ENCODE measurements at regions not wholly inside any gene's neighbourhood (a gene's known extent, or its start where the extent isn't known, plus 50 kb on each side); places are given as distances from the start of the nearest gene placed in this dataset.

DNA sequence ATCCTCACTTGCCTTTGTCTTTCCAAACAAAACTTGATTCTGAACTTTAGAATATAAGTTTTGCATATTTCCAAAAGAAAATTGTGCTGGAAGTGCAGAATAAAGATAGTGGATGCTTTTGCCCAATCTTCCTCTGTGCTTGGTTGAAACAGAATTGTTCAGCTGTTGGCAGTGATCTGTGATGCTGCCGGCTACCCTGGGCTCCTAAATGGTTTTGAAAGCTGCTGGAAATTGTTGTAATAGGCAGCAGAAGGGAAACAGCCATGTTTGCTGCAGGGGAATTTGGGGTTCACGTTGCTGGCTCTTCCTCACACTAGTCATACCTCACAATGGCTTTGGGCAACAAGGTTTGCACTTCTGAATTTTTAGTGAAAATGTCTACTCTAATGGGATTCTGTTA, 398.0 kb downstream of the RAPGEF2 start:
- TF ChIP-seq, protein P1, sequence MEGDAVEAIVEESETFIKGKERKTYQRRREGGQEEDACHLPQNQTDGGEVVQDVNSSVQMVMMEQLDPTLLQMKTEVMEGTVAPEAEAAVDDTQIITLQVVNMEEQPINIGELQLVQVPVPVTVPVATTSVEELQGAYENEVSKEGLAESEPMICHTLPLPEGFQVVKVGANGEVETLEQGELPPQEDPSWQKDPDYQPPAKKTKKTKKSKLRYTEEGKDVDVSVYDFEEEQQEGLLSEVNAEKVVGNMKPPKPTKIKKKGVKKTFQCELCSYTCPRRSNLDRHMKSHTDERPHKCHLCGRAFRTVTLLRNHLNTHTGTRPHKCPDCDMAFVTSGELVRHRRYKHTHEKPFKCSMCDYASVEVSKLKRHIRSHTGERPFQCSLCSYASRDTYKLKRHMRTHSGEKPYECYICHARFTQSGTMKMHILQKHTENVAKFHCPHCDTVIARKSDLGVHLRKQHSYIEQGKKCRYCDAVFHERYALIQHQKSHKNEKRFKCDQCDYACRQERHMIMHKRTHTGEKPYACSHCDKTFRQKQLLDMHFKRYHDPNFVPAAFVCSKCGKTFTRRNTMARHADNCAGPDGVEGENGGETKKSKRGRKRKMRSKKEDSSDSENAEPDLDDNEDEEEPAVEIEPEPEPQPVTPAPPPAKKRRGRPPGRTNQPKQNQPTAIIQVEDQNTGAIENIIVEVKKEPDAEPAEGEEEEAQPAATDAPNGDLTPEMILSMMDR (IDR thresholded peaks at IDR 0.05; ENCODE audit: borderline replicate concordance, extremely low read depth, low read length, poor library complexity, severe bottlenecking): no peak
- no peak for TF ChIP-seq EZH2 (IDR thresholded peaks at IDR 0.05; ENCODE audit: borderline replicate concordance, low read depth, low read length, severe bottlenecking)
- H2AFZ ChIP-seq (ENCODE audit: low read depth, low read length): no peak overlapping the region
- H3K4me1 ChIP-seq (ENCODE audit: insufficient read depth, low read length): no peaks in the 10 kb centered on the region
- H3K36me3 ChIP-seq (ENCODE audit: insufficient read depth, low read length): no peaks in the 10 kb centered on the region
- H3K79me2 ChIP-seq (ENCODE audit: insufficient read depth, low read length): no peaks in the 10 kb centered on the region
- no peak overlapping the region for H3K27ac ChIP-seq (ENCODE audit: low read length)
- H3K27me3 ChIP-seq (ENCODE audit: insufficient read depth, low read length, poor library complexity): no peaks in the 10 kb centered on the region
- H3K9me3 ChIP-seq (ENCODE audit: insufficient read depth, low read length, severe bottlenecking): no peaks in the 10 kb centered on the region
- H3K4me2 ChIP-seq (ENCODE audit: insufficient read depth, low read length): no peak overlapping the region
- no peak for ATAC-seq (ENCODE audit: insufficient read depth, low read depth)
- no peak for DNase-seq
- no peak overlapping the region for H3K9ac ChIP-seq (ENCODE audit: low read depth, low read length)
- no peak overlapping the region for H3K4me3 ChIP-seq (ENCODE audit: low read depth in 1 of 2, low read length in 2 of 2)
- H4K20me1 ChIP-seq (ENCODE audit: insufficient read depth, low read length): no peaks in the 10 kb centered on the region

- Histone ChIP-seq H3K4me1 (ENCODE audit: insufficient read depth, low read length) (no peaks in the 10 kb centered on the region), H3K9me3 (ENCODE audit: insufficient read depth, low read length, severe bottlenecking) (no peaks in the 10 kb centered on the region), H3K27ac (ENCODE audit: low read length) (no peak overlapping the region), H3K4me2 (ENCODE audit: insufficient read depth, low read length) (no peak overlapping the region), H4K20me1 (ENCODE audit: insufficient read depth, low read length) (no peaks in the 10 kb centered on the region), H3K27me3 (ENCODE audit: insufficient read depth, low read length, poor library complexity) (no peaks in the 10 kb centered on the region), H3K79me2 (ENCODE audit: insufficient read depth, low read length) (no peaks in the 10 kb centered on the region), H3K4me3 (ENCODE audit: low read depth in 1 of 2, low read length in 2 of 2) (no peak overlapping the region), H2AFZ (ENCODE audit: low read depth, low read length) (no peak overlapping the region), H3K36me3 (ENCODE audit: insufficient read depth, low read length) (no peaks in the 10 kb centered on the region), H3K9ac (ENCODE audit: low read depth, low read length) (no peak overlapping the region)
- ATAC-seq (ENCODE audit: insufficient read depth, low read depth) (no peak), DNase-seq (no peak)
- TF ChIP-seq EZH2 (IDR thresholded peaks at IDR 0.05; ENCODE audit: borderline replicate concordance, low read depth, low read length, severe bottlenecking): no peak
- TF ChIP-seq, protein P1 (IDR thresholded peaks at IDR 0.05; ENCODE audit: borderline replicate concordance, extremely low read depth, low read length, poor library complexity, severe bottlenecking): no peak
Observed at GRCh38 chr4:159503236-159504008, 400.5 kb downstream of the RAPGEF2 start.

DNA sequence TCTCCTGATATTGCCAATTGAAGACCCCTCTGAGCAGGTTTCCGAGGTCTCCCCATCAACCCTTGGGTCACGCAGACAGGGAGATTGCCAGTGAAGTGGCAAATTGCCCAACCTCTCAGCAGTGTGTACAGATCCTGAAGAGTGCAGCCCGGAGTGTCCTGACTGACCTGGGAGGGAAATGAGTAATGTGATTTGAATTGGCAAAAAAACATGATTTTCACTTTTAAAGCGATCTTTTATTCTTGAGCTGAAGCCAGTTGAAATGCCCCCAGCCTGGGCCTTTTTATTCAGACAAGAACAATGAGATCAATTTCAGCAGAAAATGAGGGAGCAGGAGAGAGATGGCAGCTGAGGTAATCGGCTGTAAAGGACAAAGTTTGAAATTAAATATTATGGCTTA, 401.8 kb downstream of the RAPGEF2 start:
- Histone ChIP-seq H3K27ac (ENCODE audit: low read length) (no peak overlapping the region), H2AFZ (ENCODE audit: low read depth, low read length) (no peak overlapping the region), H3K36me3 (ENCODE audit: insufficient read depth, low read length) (no peaks in the 10 kb centered on the region), H3K9ac (ENCODE audit: low read depth, low read length) (no peak overlapping the region), H3K9me3 (ENCODE audit: insufficient read depth, low read length, severe bottlenecking) (no peaks in the 10 kb centered on the region), H3K27me3 (ENCODE audit: insufficient read depth, low read length, poor library complexity) (no peaks in the 10 kb centered on the region), H3K4me3 (ENCODE audit: low read depth in 1 of 2, low read length in 2 of 2) (no peak overlapping the region), H3K4me2 (ENCODE audit: insufficient read depth, low read length) (no peak overlapping the region), H3K4me1 (ENCODE audit: insufficient read depth, low read length) (no peaks in the 10 kb centered on the region), H4K20me1 (ENCODE audit: insufficient read depth, low read length) (no peaks in the 10 kb centered on the region), H3K79me2 (ENCODE audit: insufficient read depth, low read length) (no peaks in the 10 kb centered on the region)
- DNase-seq: no peak
- no peak for TF ChIP-seq EZH2 (IDR thresholded peaks at IDR 0.05; ENCODE audit: borderline replicate concordance, low read depth, low read length, severe bottlenecking)
- TF ChIP-seq, protein P1 (IDR thresholded peaks at IDR 0.05; ENCODE audit: borderline replicate concordance, extremely low read depth, low read length, poor library complexity, severe bottlenecking): no peak
- no peak for ATAC-seq (ENCODE audit: insufficient read depth, low read depth)
